A549 (cell line): ENCODE measurements at regions not wholly inside any gene's neighbourhood (a gene's known extent, or its start where the extent isn't known, plus 50 kb on each side); places are given as distances from the start of the nearest gene placed in this dataset.

Experiments used
- BCL3 ChIP-seq: fragments of >200 bp; sonication (Bioruptor Twin); formaldehyde crosslinking; IDR thresholded peaks from 3 replicates; pipeline ENCODE4 v1.6.1; 2016
- CHD2 ChIP-seq: fragments of 150-350 bp; IDR thresholded peaks from 2 replicates; pipeline ENCODE4 v1.6.1; 2014; ENCODE audit warnings: low read length; ENCODE audit not compliant: partially characterized antibody
- CTCF ChIP-seq: fragments of >200 bp; sonication (Bioruptor Twin); formaldehyde crosslinking; IDR thresholded peaks from 3 replicates; pipeline ENCODE4 v1.5.1; 2016
- EP300 ChIP-seq, 2 experiments: fragments of >200 bp; sonication (Bioruptor Twin); formaldehyde crosslinking; IDR thresholded peaks; 2 replicates in 1 of 2; 3 replicates in 1 of 2; pipeline ENCODE4 v1.6.1; 2016 to 2017
- NR3C1 ChIP-seq: fragments of >200 bp; sonication (Bioruptor Twin); formaldehyde crosslinking; IDR thresholded peaks from 3 replicates; pipeline ENCODE4 v1.6.1; 2017
- POLR2A ChIP-seq: IDR thresholded peaks from 2 replicates; pipeline ENCODE4 v1.6.1; 2012; ENCODE audit warnings: mild to moderate bottlenecking, low read length
- RAD21 ChIP-seq, 2 experiments: fragments of >200 bp in 1 of 2; sonication (Bioruptor Twin) in 1 of 2; formaldehyde crosslinking in 1 of 2; IDR thresholded peaks in 1 of 2; conservative IDR thresholded peaks in 1 of 2; 2 replicates in 1 of 2; 3 replicates in 1 of 2; pipeline ENCODE4 v1.6.1; 2012 to 2018; ENCODE audit warnings: inconsistent platforms in 1 of 2
- RCOR1 ChIP-seq: fragments of 150-350 bp; IDR thresholded peaks from 2 replicates; pipeline ENCODE4 v1.6.1; 2014; ENCODE audit warnings: antibody characterized with exemption, low read length, low read depth
- RNF2 ChIP-seq: fragments of 200-600 bp; sonication (generic); IDR thresholded peaks from 2 replicates; pipeline ENCODE4 v1.6.1; 2016; ENCODE audit warnings: low read depth, mild to moderate bottlenecking, antibody characterized with exemption, moderate library complexity, borderline replicate concordance
- USF2 ChIP-seq: fragments of 450-650 bp; IDR thresholded peaks from 2 replicates; pipeline ENCODE4 v1.6.1; 2014; ENCODE audit warnings: antibody characterized with exemption
- ZC3H11A ChIP-seq: fragments of 450-650 bp; IDR thresholded peaks from 2 replicates; pipeline ENCODE4 v1.6.1; 2014; ENCODE audit warnings: antibody characterized with exemption, mild to moderate bottlenecking

DNA sequence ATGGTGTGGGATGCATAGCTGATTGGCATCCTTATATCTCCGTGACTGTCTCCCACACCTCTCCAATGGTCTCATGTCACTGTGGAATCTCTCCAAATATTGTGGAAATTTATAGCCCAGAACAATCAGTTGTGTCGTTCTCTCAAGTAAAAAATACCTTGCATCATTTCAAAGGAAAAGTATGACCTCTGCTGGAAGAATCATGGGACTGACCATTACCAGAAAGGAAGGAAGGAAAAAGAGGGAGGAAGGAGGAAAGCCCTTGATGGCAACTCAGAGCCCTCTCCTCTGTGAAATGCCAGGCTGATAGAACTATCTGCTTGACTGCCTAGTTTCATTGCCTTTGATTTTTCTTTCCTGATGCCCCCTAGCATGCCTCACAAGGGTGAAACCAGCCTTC lies 76.3 kb downstream of the FOXI2 start:
- TF ChIP-seq USF2: no peak
- TF ChIP-seq NR3C1: no peak
- TF ChIP-seq CHD2: no peak
- no peak for TF ChIP-seq ZC3H11A
- no peak for TF ChIP-seq POLR2A
- TF ChIP-seq EP300 (IDR thresholded peaks at IDR 0.05): no peak
- peak; percentile 17; the same call in 1 of the 3 replicates for TF ChIP-seq CTCF
- TF ChIP-seq RNF2: no peak
- no peak for TF ChIP-seq RCOR1
- no peak for TF ChIP-seq BCL3
- TF ChIP-seq RAD21 (conservative IDR thresholded peaks at IDR 0.05 in 1 of 2, IDR thresholded peaks at IDR 0.05 in 1 of 2): peak; percentile 24 to 45; a peak in 2 of 5 replicates
